Upper lobe of right lung (tissue), 1 donor: ENCODE measurements at regions not wholly inside any gene's neighbourhood (a gene's known extent, or its start where the extent isn't known, plus 50 kb on each side); places are given as distances from the start of the nearest gene placed in this dataset.

Source experiments
- ATAC-seq: fragments of 200-7000 bp; cut with Tn5 transposase; one replicate; pipeline ENCODE4 v1.9.1; 2020; ENCODE audit warnings: mild to moderate bottlenecking, moderate library complexity
- DNase-seq: peaks from one replicate; pipeline ENCODE4 v3.0.0-alpha.2; 2020
- H3K27ac ChIP-seq: fragments of 200-600 bp; one replicate; pipeline ENCODE4 v1.8.0; 2022
- H3K27me3 ChIP-seq: fragments of 200-600 bp; one replicate; pipeline ENCODE4 v1.8.0; 2022; ENCODE audit warnings: mild to moderate bottlenecking
- H3K36me3 ChIP-seq: fragments of 200-600 bp; one replicate; pipeline ENCODE4 v1.8.0; 2022
- H3K4me1 ChIP-seq: fragments of 200-600 bp; one replicate; pipeline ENCODE4 v1.8.0; 2022
- H3K4me3 ChIP-seq: fragments of 200-600 bp; one replicate; pipeline ENCODE4 v1.8.0; 2022; ENCODE audit warnings: mild to moderate bottlenecking
- H3K9me3 ChIP-seq: fragments of 200-600 bp; one replicate; pipeline ENCODE4 v1.8.0; 2022
- CTCF ChIP-seq: fragments of 200-600 bp; IDR thresholded peaks from one replicate; pipeline ENCODE4 v1.8.0; 2022; ENCODE audit warnings: antibody characterized with exemption
- intact Hi-C: fragments of 100-400 bp; cut with DNase I; formaldehyde crosslinking; loops from one replicate; pipeline ENCODE4 v1.11.0; 2022
- donor health status: DM: no; HTN: yes; CAD: no; lungs with severe emphysema.

- Histone ChIP-seq H3K4me1 (no peaks in the 10 kb centered on the region), H3K9me3 (no peaks in the 10 kb centered on the region), H3K27ac (no peak overlapping the region), H3K4me3 (no peak overlapping the region), H3K36me3 (no peaks in the 10 kb centered on the region), H3K27me3 (no peaks in the 10 kb centered on the region)
- TF ChIP-seq CTCF = no peak
- DNase-seq = no peak
- intact Hi-C loops = no loop called here
- no peak for ATAC-seq
Measured at GRCh38 chr5:52520171-52520570, 267.5 kb upstream of the ITGA1 start.

- no peak for TF ChIP-seq CTCF
- H3K4me1 ChIP-seq = no peaks in the 10 kb centered on the region
- H3K27me3 ChIP-seq = no peaks in the 10 kb centered on the region
- intact Hi-C loops = no loop called here
- H3K9me3 ChIP-seq = no peaks in the 10 kb centered on the region
- H3K27ac ChIP-seq = no peak overlapping the region
- no peak overlapping the region for H3K4me3 ChIP-seq
- ATAC-seq (no peak), DNase-seq (no peak)
- H3K36me3 ChIP-seq = no peaks in the 10 kb centered on the region
Measured at GRCh38 chr5:52521236-52521635, 266.5 kb upstream of the ITGA1 start.

- Histone ChIP-seq H3K9me3 (no peaks in the 10 kb centered on the region), H3K36me3 (no peaks in the 10 kb centered on the region), H3K27me3 (no peaks in the 10 kb centered on the region), H3K27ac (no peak overlapping the region), H3K4me3 (no peak overlapping the region), H3K4me1 (no peaks in the 10 kb centered on the region)
- no peak for TF ChIP-seq CTCF
- ATAC-seq (no peak), DNase-seq (no peak)
- intact Hi-C loops = no loop called here
Measured at GRCh38 chr5:52523701-52524100, 264.0 kb upstream of the ITGA1 start.

GRCh38 chr5:52531105-52531504 is 256.6 kb upstream of the ITGA1 start:
- DNase-seq (no peak), ATAC-seq (no peak)
- Histone ChIP-seq H3K36me3 (no peaks in the 10 kb centered on the region), H3K27ac (no peak overlapping the region), H3K27me3 (no peaks in the 10 kb centered on the region), H3K9me3 (no peaks in the 10 kb centered on the region), H3K4me1 (no peaks in the 10 kb centered on the region), H3K4me3 (no peak overlapping the region)
- no peak for TF ChIP-seq CTCF
- intact Hi-C loops = no loop called here

GRCh38 chr5:52543594-52543993 is 244.1 kb upstream of the ITGA1 start:
- H3K9me3 ChIP-seq = no peaks in the 10 kb centered on the region
- H3K27ac ChIP-seq = no peak overlapping the region
- no peak for DNase-seq
- ATAC-seq = no peak
- no peaks in the 10 kb centered on the region for H3K36me3 ChIP-seq
- intact Hi-C loops = no loop called here
- H3K4me3 ChIP-seq = no peak overlapping the region
- no peak for TF ChIP-seq CTCF
- no peaks in the 10 kb centered on the region for H3K27me3 ChIP-seq
- H3K4me1 ChIP-seq = no peaks in the 10 kb centered on the region

GRCh38 chr5:52544738-52545137 is 243.0 kb upstream of the ITGA1 start:
- no peaks in the 10 kb centered on the region for H3K4me1 ChIP-seq
- TF ChIP-seq CTCF = no peak
- no peak overlapping the region for H3K4me3 ChIP-seq
- H3K27me3 ChIP-seq = no peaks in the 10 kb centered on the region
- no peaks in the 10 kb centered on the region for H3K36me3 ChIP-seq
- DNase-seq (no peak), ATAC-seq (no peak)
- H3K27ac ChIP-seq = no peak overlapping the region
- intact Hi-C loops = no loop called here
- H3K9me3 ChIP-seq = no peaks in the 10 kb centered on the region
